ENCODE measurements at regions not wholly inside any gene's neighbourhood (a gene's known extent, or its start where the extent isn't known, plus 50 kb on each side); places are given as distances from the start of the nearest gene placed in this dataset.

- DNase-seq, result no peak
Measured at GRCh38 chr5:56360816-56361215, 127.7 kb upstream of the ANKRD55 start.

- no peak for DNase-seq
Measured at GRCh38 chr5:56359809-56360685, 126.9 kb upstream of the ANKRD55 start.

- no peak for DNase-seq
Measured at GRCh38 chr5:56358703-56359681, 125.9 kb upstream of the ANKRD55 start.

DNA sequence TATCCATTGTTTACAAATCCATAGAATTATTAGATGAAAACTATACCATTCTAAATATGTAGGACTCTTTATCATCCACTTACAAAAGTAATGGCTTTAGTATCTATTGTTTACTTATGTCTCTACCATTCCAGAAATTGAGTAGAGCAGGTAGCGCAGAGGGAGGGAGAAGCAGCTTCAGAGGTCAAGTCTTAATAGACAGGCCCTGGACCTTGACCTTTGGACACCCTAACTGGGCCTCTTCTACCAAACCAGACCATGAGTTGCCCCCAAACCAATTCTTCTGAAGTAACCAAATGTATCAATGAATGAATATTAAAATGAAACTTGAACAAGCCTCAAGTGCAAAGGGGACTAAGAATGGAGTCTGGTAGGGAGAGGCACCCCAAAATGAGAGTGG, 124.9 kb upstream of the ANKRD55 start:
- DNase-seq, result no peak

GRCh38 chr5:56357426-56357825, 124.3 kb upstream of the ANKRD55 start:
- no peak for DNase-seq

GRCh38 chr5:56356836-56357160, 123.7 kb upstream of the ANKRD55 start:
- DNase-seq, result no peak

- no peak for DNase-seq
Measured at GRCh38 chr5:56356121-56356835, 123.1 kb upstream of the ANKRD55 start.

DNA sequence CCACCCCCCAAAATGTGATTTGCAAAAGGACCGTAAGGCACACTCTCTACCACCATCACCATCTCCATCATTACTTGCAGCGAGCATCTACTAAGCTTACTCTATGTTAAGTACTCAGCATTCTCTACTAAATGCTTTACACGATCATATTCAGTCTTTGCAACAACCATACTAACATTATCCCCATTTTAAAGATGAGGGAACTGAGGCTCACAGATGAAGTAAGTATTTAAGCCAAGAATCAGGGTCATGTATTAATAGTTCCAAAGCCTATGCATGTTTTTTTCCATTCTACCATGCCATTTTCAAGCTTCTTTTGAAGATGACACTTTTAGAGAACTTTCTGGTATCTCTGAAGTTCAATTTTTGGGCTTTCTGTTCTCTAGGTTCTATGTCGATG, 121.7 kb upstream of the ANKRD55 start:
- no peak for DNase-seq

DNA sequence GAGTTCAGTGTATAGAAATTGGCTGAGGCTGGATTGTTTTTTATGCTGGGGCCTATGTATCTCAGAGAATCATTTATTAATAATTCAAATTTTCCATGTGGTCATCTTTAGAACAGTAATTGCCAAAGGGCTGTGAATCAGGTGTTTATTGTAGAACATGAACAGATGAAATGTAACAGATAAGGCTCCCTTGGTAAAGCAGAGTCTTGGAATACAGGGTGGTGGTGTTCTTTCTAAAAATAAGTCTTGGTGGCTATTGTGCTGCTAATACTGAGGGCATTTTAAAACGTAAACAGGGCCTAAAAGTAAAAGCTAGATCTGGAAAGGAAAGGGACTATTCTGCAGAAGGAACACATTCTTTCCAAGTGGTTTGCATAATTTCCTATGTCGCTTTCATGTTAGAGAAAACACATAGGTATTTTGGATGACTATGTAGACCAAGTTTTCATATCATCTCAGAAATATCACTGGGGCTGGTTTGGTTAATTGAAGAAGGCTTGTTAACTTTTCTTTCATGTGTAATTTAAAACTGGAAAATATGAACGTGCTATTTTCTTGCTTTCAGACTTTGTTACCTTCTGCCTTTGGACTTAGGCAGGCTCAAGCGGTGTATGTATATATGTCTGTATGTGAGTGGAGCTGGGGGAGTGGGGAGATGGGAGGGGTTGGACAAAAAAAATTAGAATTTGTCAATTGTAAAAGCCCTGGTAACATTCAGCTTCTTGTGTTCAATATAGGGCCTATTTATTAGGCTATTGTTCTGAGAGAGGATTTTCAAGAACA, 119.9 kb upstream of the ANKRD55 start:
- DNase-seq, result no peak

- DNase-seq, result peak; percentile 82
Measured at GRCh38 chr5:56350597-56351170, 117.6 kb upstream of the ANKRD55 start.

DNA sequence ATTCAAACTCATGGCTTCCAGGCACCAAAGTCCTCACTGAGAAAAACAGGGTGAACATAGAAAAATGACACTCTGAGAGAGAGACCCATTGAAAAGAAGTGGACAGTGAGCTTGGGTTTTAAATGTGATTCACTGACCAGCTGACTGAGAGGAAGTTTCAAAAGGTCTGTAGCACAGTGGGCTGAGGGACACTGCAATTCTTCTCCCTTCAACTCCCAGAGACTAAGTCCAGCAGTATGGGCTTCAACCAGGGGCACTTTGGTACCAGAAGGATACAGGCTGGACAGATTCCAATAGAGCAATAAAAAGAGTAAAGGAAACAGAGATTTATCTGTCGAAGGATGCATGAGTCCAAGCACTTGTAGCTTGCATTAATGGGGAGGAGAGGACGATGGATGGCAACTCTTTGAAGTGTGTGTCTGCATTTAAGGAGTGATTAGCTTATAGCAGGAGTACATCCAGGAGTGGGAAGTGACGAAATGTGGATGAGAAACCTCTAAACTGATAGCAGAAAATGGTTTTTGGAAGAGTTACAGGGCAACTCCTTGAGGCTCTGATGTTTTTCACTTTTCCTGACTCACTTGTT, 117.0 kb upstream of the ANKRD55 start:
- peak; percentile 54 for DNase-seq

GRCh38 chr5:56349461-56349860, 116.3 kb upstream of the ANKRD55 start:
- no peak for DNase-seq

- DNase-seq, result peak; percentile 70
Measured at GRCh38 chr5:56346741-56347535, 113.8 kb upstream of the ANKRD55 start.

GRCh38 chr5:56346044-56346710, 113.0 kb upstream of the ANKRD55 start:
- DNase-seq, result no peak

- no peak for DNase-seq
Measured at GRCh38 chr5:56345352-56345751, 112.2 kb upstream of the ANKRD55 start.

DNA sequence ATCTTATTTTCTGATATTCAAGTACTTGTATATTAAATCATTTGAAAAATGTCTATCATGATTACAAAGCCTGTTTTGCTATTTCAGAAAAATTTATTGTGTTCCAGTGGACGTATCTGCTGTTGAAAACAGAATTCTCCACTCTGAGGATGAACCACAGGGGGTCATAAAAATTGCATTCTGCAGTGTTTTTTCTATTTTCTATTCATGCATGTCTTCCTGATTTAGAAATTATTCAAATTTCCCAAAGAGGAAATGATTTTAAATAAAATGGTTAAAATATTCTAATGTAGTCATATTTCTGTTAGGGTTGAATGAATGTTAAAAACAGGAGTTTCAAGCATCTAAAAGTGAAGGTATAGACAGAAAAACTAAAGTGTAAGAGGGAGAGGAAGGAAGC, 111.5 kb upstream of the ANKRD55 start:
- DNase-seq, result no peak

- DNase-seq, result no peak
Measured at GRCh38 chr5:56343988-56344387, 110.9 kb upstream of the ANKRD55 start.

DNA sequence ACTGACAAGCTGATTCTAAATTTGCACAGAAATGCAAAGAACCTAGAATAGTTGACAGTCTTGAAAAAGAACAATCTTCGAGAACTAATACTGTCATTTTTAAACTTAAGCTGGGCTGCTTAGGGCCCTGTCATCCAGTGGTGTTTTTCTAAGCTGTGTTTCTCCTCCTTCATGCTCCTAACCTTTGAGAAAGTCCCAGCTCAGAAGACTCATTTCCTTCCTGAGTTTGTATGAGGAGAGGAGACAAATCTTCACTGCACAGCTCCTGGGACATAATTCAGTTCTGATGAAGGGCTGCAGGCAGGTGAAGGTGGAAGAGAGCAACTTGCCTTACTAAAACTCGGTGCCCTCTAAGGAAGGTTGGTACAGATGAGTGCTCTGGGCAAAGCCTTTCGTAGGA, 109.5 kb upstream of the ANKRD55 start:
- no peak for DNase-seq

- no peak for DNase-seq
Measured at GRCh38 chr5:56340196-56340980, 107.3 kb upstream of the ANKRD55 start.
